ENCODE measurements at regions not wholly inside any gene's neighbourhood (a gene's known extent, or its start where the extent isn't known, plus 50 kb on each side); places are given as distances from the start of the nearest gene placed in this dataset.

GRCh38 chr5:173518856-173519255 is 97.6 kb downstream of the BOD1 start:
- no peak overlapping the region for H3K4me2 ChIP-seq (replicated peaks; ENCODE audit: extremely low read depth, low read length, poor library complexity, severe bottlenecking)
- Mint-ChIP-seq H3K9me3 (peaks cover 0 to 20% (median 8%) of the 10 kb centered on the region in 7 donors), H3K4me3 (no peak overlapping the region), H3K4me1 (no peaks in the 10 kb centered on the region), H3K27ac (no peak overlapping the region), H3K27me3 (ENCODE audit: low read depth in 3 of 3) (peaks cover 6 to 14% (median 7%) of the 10 kb centered on the region in 3 donors), H3K36me3 (no peaks in the 10 kb centered on the region)
- H3K9ac ChIP-seq (ENCODE audit: insufficient read depth, low read length, poor library complexity, severe bottlenecking), result no peak overlapping the region
- H3K4me3 ChIP-seq (replicated peaks in 1 of 3; ENCODE audit: low read depth in 2 of 3, low read length in 3 of 3), result no peak overlapping the region
- WGBS (ENCODE audit: insufficient coverage), result 93% methylated on average over 3 of the region's 6 CpGs
- no peaks in the 10 kb centered on the region for H3K36me3 ChIP-seq (replicated peaks in 1 of 2; ENCODE audit: control insufficient read depth in 1 of 2, insufficient read depth in 2 of 2, low read length in 2 of 2)
- no peaks in the 10 kb centered on the region for H3K4me1 ChIP-seq (ENCODE audit: control insufficient read depth in 1 of 2, insufficient read depth in 2 of 2, low read length in 2 of 2)
- H3K9me3 ChIP-seq (replicated peaks in 1 of 2; ENCODE audit: control insufficient read depth in 1 of 2, insufficient read depth in 1 of 2, low read length in 2 of 2), result peaks cover 0 to 4% of the 10 kb centered on the region in 2 donors
- H3K79me2 ChIP-seq (ENCODE audit: insufficient read depth, low read length), result no peaks in the 10 kb centered on the region
- DNase-seq, result no peak
- no peak overlapping the region for H2AFZ ChIP-seq (ENCODE audit: insufficient read depth, low read depth, low read length, poor library complexity, severe bottlenecking)
- no peak overlapping the region for H3K27ac ChIP-seq (ENCODE audit: low read depth in 1 of 2, low read length in 2 of 2)
- intact Hi-C loops (cut with micrococcal nuclease), result no loop called here
- H4K20me1 ChIP-seq (ENCODE audit: insufficient read depth, low read length), result no peaks in the 10 kb centered on the region
- H3K27me3 ChIP-seq (ENCODE audit: control insufficient read depth in 2 of 2, insufficient read depth in 2 of 2, low read length in 2 of 2), result peaks cover 2 to 4% of the 10 kb centered on the region in 2 donors
- TF ChIP-seq, protein P1, sequence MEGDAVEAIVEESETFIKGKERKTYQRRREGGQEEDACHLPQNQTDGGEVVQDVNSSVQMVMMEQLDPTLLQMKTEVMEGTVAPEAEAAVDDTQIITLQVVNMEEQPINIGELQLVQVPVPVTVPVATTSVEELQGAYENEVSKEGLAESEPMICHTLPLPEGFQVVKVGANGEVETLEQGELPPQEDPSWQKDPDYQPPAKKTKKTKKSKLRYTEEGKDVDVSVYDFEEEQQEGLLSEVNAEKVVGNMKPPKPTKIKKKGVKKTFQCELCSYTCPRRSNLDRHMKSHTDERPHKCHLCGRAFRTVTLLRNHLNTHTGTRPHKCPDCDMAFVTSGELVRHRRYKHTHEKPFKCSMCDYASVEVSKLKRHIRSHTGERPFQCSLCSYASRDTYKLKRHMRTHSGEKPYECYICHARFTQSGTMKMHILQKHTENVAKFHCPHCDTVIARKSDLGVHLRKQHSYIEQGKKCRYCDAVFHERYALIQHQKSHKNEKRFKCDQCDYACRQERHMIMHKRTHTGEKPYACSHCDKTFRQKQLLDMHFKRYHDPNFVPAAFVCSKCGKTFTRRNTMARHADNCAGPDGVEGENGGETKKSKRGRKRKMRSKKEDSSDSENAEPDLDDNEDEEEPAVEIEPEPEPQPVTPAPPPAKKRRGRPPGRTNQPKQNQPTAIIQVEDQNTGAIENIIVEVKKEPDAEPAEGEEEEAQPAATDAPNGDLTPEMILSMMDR (IDR thresholded peaks at IDR 0.05), result no peak

GRCh38 chr5:173517648-173518047 is 98.8 kb downstream of the BOD1 start:
- no peak for DNase-seq
- H3K9me3 ChIP-seq (replicated peaks in 1 of 2; ENCODE audit: control insufficient read depth in 1 of 2, insufficient read depth in 1 of 2, low read length in 2 of 2), result peaks cover 0 to 4% of the 10 kb centered on the region in 2 donors
- no peak overlapping the region for H3K4me3 ChIP-seq (replicated peaks in 1 of 3; ENCODE audit: low read depth in 2 of 3, low read length in 3 of 3)
- no peak overlapping the region for H3K27ac ChIP-seq (ENCODE audit: low read depth in 1 of 2, low read length in 2 of 2)
- intact Hi-C loops (cut with micrococcal nuclease), result no loop called here
- no peaks in the 10 kb centered on the region for H3K4me1 Mint-ChIP-seq
- H3K4me2 ChIP-seq (replicated peaks; ENCODE audit: extremely low read depth, low read length, poor library complexity, severe bottlenecking), result no peak overlapping the region
- H3K4me3 Mint-ChIP-seq, result no peak overlapping the region
- peaks cover 3 to 11% of the 10 kb centered on the region in 2 donors for H3K27me3 ChIP-seq (ENCODE audit: control insufficient read depth in 2 of 2, insufficient read depth in 2 of 2, low read length in 2 of 2)
- peaks cover 0 to 20% (median 9%) of the 10 kb centered on the region in 7 donors for H3K9me3 Mint-ChIP-seq
- no peak overlapping the region for H3K9ac ChIP-seq (ENCODE audit: insufficient read depth, low read length, poor library complexity, severe bottlenecking)
- WGBS (ENCODE audit: insufficient coverage), result no CpG with 5 or more reads among the region's 3 CpGs
- TF ChIP-seq, protein P1 (IDR thresholded peaks at IDR 0.05), result no peak
- H3K79me2 ChIP-seq (ENCODE audit: insufficient read depth, low read length), result no peaks in the 10 kb centered on the region
- no peaks in the 10 kb centered on the region for H3K36me3 Mint-ChIP-seq
- H3K27ac Mint-ChIP-seq, result no peak overlapping the region
- no peaks in the 10 kb centered on the region for H3K36me3 ChIP-seq (replicated peaks in 1 of 2; ENCODE audit: control insufficient read depth in 1 of 2, insufficient read depth in 2 of 2, low read length in 2 of 2)
- no peaks in the 10 kb centered on the region for H4K20me1 ChIP-seq (ENCODE audit: insufficient read depth, low read length)
- no peak overlapping the region for H2AFZ ChIP-seq (ENCODE audit: insufficient read depth, low read depth, low read length, poor library complexity, severe bottlenecking)
- peaks cover 13 to 19% (median 13%) of the 10 kb centered on the region in 3 donors for H3K27me3 Mint-ChIP-seq (ENCODE audit: low read depth in 3 of 3)
- H3K4me1 ChIP-seq (ENCODE audit: control insufficient read depth in 1 of 2, insufficient read depth in 2 of 2, low read length in 2 of 2), result no peaks in the 10 kb centered on the region
